ENCODE measurements at regions not wholly inside any gene's neighbourhood (a gene's known extent, or its start where the extent isn't known, plus 50 kb on each side); places are given as distances from the start of the nearest gene placed in this dataset.

- Histone ChIP-seq H3K79me1 (ENCODE audit: low read depth in 1 of 2, low read length in 2 of 2) (no peaks in the 10 kb centered on the region), H2BK5ac (ENCODE audit: low read depth, low read length, poor library complexity, severe bottlenecking) (no peak overlapping the region), H4K91ac (ENCODE audit: insufficient read depth, low read depth, low read length) (no peak overlapping the region), H3K9me3 (ENCODE audit: control insufficient read depth, insufficient read depth, low read length) (no peaks in the 10 kb centered on the region), H3K4ac (ENCODE audit: low read depth, low read length) (no peak overlapping the region), H2BK15ac (ENCODE audit: low read depth, low read length) (no peak overlapping the region), H4K20me1 (ENCODE audit: insufficient read depth, low read length) (no peaks in the 10 kb centered on the region), H3K4me2 (ENCODE audit: low read depth, low read length) (no peak overlapping the region), H4K8ac (ENCODE audit: low read depth in 2 of 2, low read length in 2 of 2) (no peak overlapping the region), H3K9ac (ENCODE audit: low read depth, low read length) (no peak overlapping the region), H3K27ac (ENCODE audit: insufficient read depth, low read length) (no peak overlapping the region), H3K9me1 (ENCODE audit: insufficient read depth, low read length) (no peaks in the 10 kb centered on the region), H3K27me3 (ENCODE audit: control insufficient read depth, insufficient read depth, low read length) (no peaks in the 10 kb centered on the region; the same call in 1 of the 2 replicates), H2AFZ (replicated peaks; ENCODE audit: low read length, poor library complexity) (no peak overlapping the region), H3K36me3 (ENCODE audit: control insufficient read depth, insufficient read depth, low read length) (no peaks in the 10 kb centered on the region), H3K18ac (ENCODE audit: low read depth, low read length) (no peak overlapping the region), H4K5ac (ENCODE audit: low read depth, low read length) (no peak overlapping the region), H2BK20ac (ENCODE audit: low read depth, low read length) (no peak overlapping the region), H2AK9ac (replicated peaks; ENCODE audit: low read depth, low read length, poor library complexity) (no peak overlapping the region), H2BK120ac (ENCODE audit: low read depth, low read length) (no peak overlapping the region), H3K4me1 (ENCODE audit: control insufficient read depth, insufficient read depth, low read length) (no peaks in the 10 kb centered on the region), H3K56ac (ENCODE audit: extremely low read depth, insufficient read depth, low read length) (no peak overlapping the region), H3K14ac (replicated peaks; ENCODE audit: low read depth, low read length) (no peak overlapping the region), H3K4me3 (ENCODE audit: insufficient read depth, low read depth, low read length) (no peak overlapping the region), H3K23ac (ENCODE audit: low read depth, low read length) (no peak overlapping the region), H2AK5ac (ENCODE audit: low read depth, low read length) (no peak overlapping the region)
- dilution Hi-C loops (cut with HindIII; ENCODE audit: low sequenced_read_pairs, unreplicated experiment): no loop called here
- BruUV-seq (replicated peaks): no TSS peak
- in situ Hi-C loops (cut with MboI; ENCODE audit: low sequenced_read_pairs): no loop called here
- ChIA-PET CTCF (no interaction called here), POLR2A (ENCODE audit: unreplicated experiment) (no interaction called here)
- intact Hi-C loops (cut with micrococcal nuclease): no loop called here
- ATAC-seq (ENCODE audit: low read depth) (no peak), DNase-seq (no peak)
- no CpG with 5 or more reads among the region's 4 CpGs for WGBS, 2 experiments (ENCODE audit: extremely low coverage in 2 of 2, insufficient read length in 1 of 2)
- no peak for TF ChIP-seq USF2 (IDR thresholded peaks at IDR 0.05; ENCODE audit: low read depth, low read length)
- no peak for TF ChIP-seq NFE2L2 (IDR thresholded peaks at IDR 0.05; ENCODE audit: low read depth, low read length)
- TF ChIP-seq RFX5 (IDR thresholded peaks at IDR 0.05; ENCODE audit: low read depth, low read length): no peak
- TF ChIP-seq CTCF (conservative IDR thresholded peaks at IDR 0.05; ENCODE audit: low read depth, low read length): no peak
- TF ChIP-seq CHD1 (IDR thresholded peaks at IDR 0.05; ENCODE audit: low read depth, low read length): no peak
- TF ChIP-seq FOS (IDR thresholded peaks at IDR 0.05; ENCODE audit: low read depth, low read length): no peak
- no peak for TF ChIP-seq MAFK (IDR thresholded peaks at IDR 0.05; ENCODE audit: low read depth, low read length)
- TF ChIP-seq MAZ (IDR thresholded peaks at IDR 0.05; ENCODE audit: borderline replicate concordance, low read depth, low read length): no peak
- no peak for TF ChIP-seq ELK1 (IDR thresholded peaks at IDR 0.05; ENCODE audit: borderline replicate concordance, low read depth, low read length)
- TF ChIP-seq POLR2A (IDR thresholded peaks at IDR 0.05; ENCODE audit: low read depth, low read length): no peak
- no peak for TF ChIP-seq RCOR1 (IDR thresholded peaks at IDR 0.05; ENCODE audit: insufficient replicate concordance, low read length)
- no peak for TF ChIP-seq CEBPB (IDR thresholded peaks at IDR 0.05; ENCODE audit: low read depth, low read length)
- no peak for TF ChIP-seq BHLHE40 (IDR thresholded peaks at IDR 0.05; ENCODE audit: low read depth, low read length)
- TF ChIP-seq MXI1 (IDR thresholded peaks at IDR 0.05; ENCODE audit: borderline replicate concordance, low read depth, low read length): no peak
Measured at GRCh38 chr1:157231846-157232525, 93.8 kb upstream of the ETV3 start.
